ENCODE measurements at regions not wholly inside any gene's neighbourhood (a gene's known extent, or its start where the extent isn't known, plus 50 kb on each side); places are given as distances from the start of the nearest gene placed in this dataset.

DNA sequence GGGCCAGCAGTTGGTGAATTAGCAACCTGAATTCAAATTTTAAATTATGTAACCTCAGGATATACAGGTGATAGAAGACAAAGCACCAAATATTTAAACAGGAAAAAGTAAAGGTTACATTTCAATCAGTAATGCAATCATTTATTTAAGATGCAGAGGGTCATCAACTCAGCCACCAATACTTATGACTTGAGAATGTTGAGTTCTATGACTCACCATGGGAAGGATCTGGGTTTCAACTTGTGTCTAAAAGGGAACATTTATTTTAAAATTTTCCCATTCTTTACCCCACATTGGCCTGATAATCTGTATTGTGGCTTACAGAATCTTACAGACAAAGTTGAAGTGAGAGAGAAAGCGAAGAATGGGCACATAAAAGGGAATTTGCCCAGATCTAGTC is 418.0 kb downstream of the NDFIP2 start:
- Histone ChIP-seq H3K27me3 (ENCODE audit: insufficient read depth, low read length) (no peaks in the 10 kb centered on the region), H3K14ac (ENCODE audit: insufficient read depth, low read length) (no peak overlapping the region), H3K23ac (ENCODE audit: insufficient read length, low read depth, low read length) (no peak overlapping the region), H2AFZ (ENCODE audit: low read length) (no peak overlapping the region), H2BK5ac (ENCODE audit: insufficient read length, low read length) (no peak overlapping the region), H3K18ac (ENCODE audit: insufficient read length, low read depth, low read length) (no peak overlapping the region), H4K20me1 (ENCODE audit: control insufficient read depth, insufficient read depth, insufficient read length) (no peaks in the 10 kb centered on the region), H3K4me1 (ENCODE audit: insufficient read depth, low read length) (no peaks in the 10 kb centered on the region), H4K91ac (ENCODE audit: insufficient read length, low read depth, low read length) (no peak overlapping the region), H3T11ph (ENCODE audit: low read length) (no peak overlapping the region), H3K9me3 (ENCODE audit: control insufficient read depth, low read depth, low read length) (no peaks in the 10 kb centered on the region), H3K79me1 (ENCODE audit: insufficient read depth, low read depth, low read length, poor library complexity, severe bottlenecking) (no peaks in the 10 kb centered on the region), H2BK120ac (ENCODE audit: low read depth, low read length, poor library complexity, severe bottlenecking) (no peak overlapping the region), H3K56ac (ENCODE audit: insufficient read length, low read depth, low read length) (no peak overlapping the region), H3K4ac (ENCODE audit: low read depth, low read length) (no peak overlapping the region), H2BK15ac (ENCODE audit: low read depth, low read length) (no peak overlapping the region), H4K5ac (ENCODE audit: insufficient read length, low read depth, low read length) (no peak overlapping the region), H2BK20ac (ENCODE audit: low read depth, low read length, poor library complexity, severe bottlenecking) (no peak overlapping the region), H2AK5ac (ENCODE audit: insufficient read length, low read length) (no peak overlapping the region), H3K23me2 (ENCODE audit: insufficient read length, low read depth, low read length, poor library complexity, severe bottlenecking) (no peaks in the 10 kb centered on the region), H3K9ac (ENCODE audit: extremely low read depth, insufficient read length, low read length) (no peak overlapping the region), H3K4me2 (ENCODE audit: insufficient read depth, insufficient read length, low read length) (no peak overlapping the region), H3K79me2 (ENCODE audit: insufficient read depth, low read length) (no peaks in the 10 kb centered on the region), H3K27ac (ENCODE audit: insufficient read length, low read depth, low read length) (no peak overlapping the region), H2BK12ac (ENCODE audit: insufficient read length, low read depth, low read length) (no peak overlapping the region), H4K8ac (replicated peaks; ENCODE audit: insufficient read length, low read depth, low read length) (no peak overlapping the region)
- Mint-ChIP-seq H3K4me3 (no peak overlapping the region), H3K9me3 (peaks cover 0 to 2% of the 10 kb centered on the region in 2 experiments; a peak in 1 of 5 replicates), H3K27ac (no peak overlapping the region), H3K27me3 (ENCODE audit: low read depth) (no peaks in the 10 kb centered on the region), H3K4me1 (peaks cover 2 to 5% of the 10 kb centered on the region in 2 experiments; a peak in 3 of 4 replicates), H3K36me3 (ENCODE audit: insufficient read depth in 1 of 3, low read depth in 3 of 3) (no peaks in the 10 kb centered on the region; a peak in 1 of 7 replicates)
- WGBS (ENCODE audit: extremely low coverage, insufficient read length, low lambda C conversion rate), result no CpG with 5 or more reads among the region's 1 CpG
- TF ChIP-seq, protein P1, sequence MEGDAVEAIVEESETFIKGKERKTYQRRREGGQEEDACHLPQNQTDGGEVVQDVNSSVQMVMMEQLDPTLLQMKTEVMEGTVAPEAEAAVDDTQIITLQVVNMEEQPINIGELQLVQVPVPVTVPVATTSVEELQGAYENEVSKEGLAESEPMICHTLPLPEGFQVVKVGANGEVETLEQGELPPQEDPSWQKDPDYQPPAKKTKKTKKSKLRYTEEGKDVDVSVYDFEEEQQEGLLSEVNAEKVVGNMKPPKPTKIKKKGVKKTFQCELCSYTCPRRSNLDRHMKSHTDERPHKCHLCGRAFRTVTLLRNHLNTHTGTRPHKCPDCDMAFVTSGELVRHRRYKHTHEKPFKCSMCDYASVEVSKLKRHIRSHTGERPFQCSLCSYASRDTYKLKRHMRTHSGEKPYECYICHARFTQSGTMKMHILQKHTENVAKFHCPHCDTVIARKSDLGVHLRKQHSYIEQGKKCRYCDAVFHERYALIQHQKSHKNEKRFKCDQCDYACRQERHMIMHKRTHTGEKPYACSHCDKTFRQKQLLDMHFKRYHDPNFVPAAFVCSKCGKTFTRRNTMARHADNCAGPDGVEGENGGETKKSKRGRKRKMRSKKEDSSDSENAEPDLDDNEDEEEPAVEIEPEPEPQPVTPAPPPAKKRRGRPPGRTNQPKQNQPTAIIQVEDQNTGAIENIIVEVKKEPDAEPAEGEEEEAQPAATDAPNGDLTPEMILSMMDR (conservative IDR thresholded peaks at IDR 0.05), result no peak
- DNase-seq, result no peak
